Dendritic cell treated with granulocyte-macrophage colony-stimulating factor and Interleukin-4, amounts not matched to agents 40 ng/mL and 50 ng/mL, for 4 days (primary cell): ENCODE measurements at regions not wholly inside any gene's neighbourhood (a gene's known extent, or its start where the extent isn't known, plus 50 kb on each side); places are given as distances from the start of the nearest gene placed in this dataset.

ENCODE experiments used
- H3K27ac Mint-ChIP-seq: one replicate; pipeline ENCODE4 v1.8.0; 2022; ENCODE audit warnings: mild to moderate bottlenecking, mixed read lengths
- H3K27me3 Mint-ChIP-seq: one replicate; pipeline ENCODE4 v1.8.0; 2022; ENCODE audit warnings: mild to moderate bottlenecking, mixed read lengths
- H3K36me3 Mint-ChIP-seq: one replicate; pipeline ENCODE4 v1.8.0; 2022; ENCODE audit warnings: low read depth, mixed read lengths
- H3K4me1 Mint-ChIP-seq: one replicate; pipeline ENCODE4 v1.8.0; 2022; ENCODE audit warnings: low read depth, mixed read lengths
- H3K4me3 Mint-ChIP-seq: one replicate; pipeline ENCODE4 v1.8.0; 2022; ENCODE audit warnings: mild to moderate bottlenecking, moderate library complexity, mixed read lengths
- H3K9me3 Mint-ChIP-seq: one replicate; pipeline ENCODE4 v1.8.0; 2022; ENCODE audit warnings: mixed read lengths
- intact Hi-C: fragments of 100-400 bp; cut with micrococcal nuclease; formaldehyde crosslinking; loops from one replicate; pipeline ENCODE4 v1.15.0; 2022

DNA sequence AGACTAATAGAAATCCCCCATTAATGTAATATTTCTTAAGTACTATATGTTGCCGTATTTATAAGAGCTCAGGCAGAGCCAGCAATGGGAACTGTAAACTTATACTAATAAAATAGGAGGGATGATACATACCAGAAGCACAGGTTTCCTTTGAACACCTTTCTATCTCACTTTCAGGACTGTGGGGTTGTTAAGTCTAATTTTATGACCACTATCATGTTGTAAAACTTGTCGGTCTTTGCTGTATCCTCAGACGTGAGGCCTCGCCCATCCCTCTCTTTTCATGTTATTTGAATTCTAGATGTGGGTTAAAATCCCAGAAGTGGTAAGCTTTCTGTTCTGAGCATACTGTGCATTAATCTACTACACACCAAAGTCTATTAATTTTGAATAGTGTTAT is 1083.5 kb upstream of the TENM4 start:
- Mint-ChIP-seq H3K36me3 (no peaks in the 10 kb centered on the region), H3K4me3 (no peak overlapping the region), H3K9me3 (no peaks in the 10 kb centered on the region), H3K4me1 (no peaks in the 10 kb centered on the region), H3K27me3 (no peaks in the 10 kb centered on the region), H3K27ac (no peak overlapping the region)
- intact Hi-C loops = no loop called here

DNA sequence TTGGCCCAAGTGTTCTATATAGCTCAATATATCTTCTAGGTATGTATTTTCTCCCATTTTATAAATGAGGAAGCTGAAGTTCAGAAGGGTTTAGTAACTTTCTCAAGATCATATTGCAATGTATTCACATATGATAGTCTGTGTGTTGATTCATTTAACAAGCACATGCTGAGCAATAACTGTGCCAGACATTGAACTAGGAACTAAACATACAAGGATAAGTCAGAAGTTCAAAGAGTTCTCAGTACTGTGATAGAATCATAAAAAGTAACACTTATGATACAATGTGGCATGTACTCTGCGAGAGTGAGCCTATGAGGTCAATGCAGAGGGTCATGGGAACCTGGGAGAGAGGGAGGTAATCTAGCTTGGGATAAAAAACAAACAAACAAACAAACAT is 1082.2 kb upstream of the TENM4 start:
- H3K9me3 Mint-ChIP-seq = no peaks in the 10 kb centered on the region
- H3K4me3 Mint-ChIP-seq = no peak overlapping the region
- H3K4me1 Mint-ChIP-seq = no peaks in the 10 kb centered on the region
- H3K27ac Mint-ChIP-seq = no peak overlapping the region
- intact Hi-C loops = no loop called here
- no peaks in the 10 kb centered on the region for H3K36me3 Mint-ChIP-seq
- H3K27me3 Mint-ChIP-seq = no peaks in the 10 kb centered on the region

GRCh38 chr11:80521592-80521991 is 1080.8 kb upstream of the TENM4 start:
- intact Hi-C loops = no loop called here

GRCh38 chr11:80520507-80520887 is 1079.7 kb upstream of the TENM4 start:
- H3K4me1 Mint-ChIP-seq = no peaks in the 10 kb centered on the region
- intact Hi-C loops = no loop called here
- no peaks in the 10 kb centered on the region for H3K36me3 Mint-ChIP-seq

More at GRCh38 chr11:80521592-80521991, 1080.8 kb upstream of the TENM4 start:
- Mint-ChIP-seq H3K27me3 (no peaks in the 10 kb centered on the region), H3K27ac (no peak overlapping the region), H3K4me3 (no peak overlapping the region), H3K9me3 (no peaks in the 10 kb centered on the region), H3K36me3 (no peaks in the 10 kb centered on the region), H3K4me1 (no peaks in the 10 kb centered on the region)

GRCh38 chr11:80519596-80520506 is 1079.0 kb upstream of the TENM4 start:
- Mint-ChIP-seq H3K27ac (no peak overlapping the region), H3K9me3 (no peaks in the 10 kb centered on the region), H3K36me3 (no peaks in the 10 kb centered on the region), H3K27me3 (no peaks in the 10 kb centered on the region), H3K4me1 (no peaks in the 10 kb centered on the region), H3K4me3 (no peak overlapping the region)
- intact Hi-C loops = no loop called here

More at GRCh38 chr11:80520507-80520887, 1079.7 kb upstream of the TENM4 start:
- H3K4me3 Mint-ChIP-seq = no peak overlapping the region
- no peaks in the 10 kb centered on the region for H3K27me3 Mint-ChIP-seq
- H3K27ac Mint-ChIP-seq = no peak overlapping the region
- no peaks in the 10 kb centered on the region for H3K9me3 Mint-ChIP-seq

DNA sequence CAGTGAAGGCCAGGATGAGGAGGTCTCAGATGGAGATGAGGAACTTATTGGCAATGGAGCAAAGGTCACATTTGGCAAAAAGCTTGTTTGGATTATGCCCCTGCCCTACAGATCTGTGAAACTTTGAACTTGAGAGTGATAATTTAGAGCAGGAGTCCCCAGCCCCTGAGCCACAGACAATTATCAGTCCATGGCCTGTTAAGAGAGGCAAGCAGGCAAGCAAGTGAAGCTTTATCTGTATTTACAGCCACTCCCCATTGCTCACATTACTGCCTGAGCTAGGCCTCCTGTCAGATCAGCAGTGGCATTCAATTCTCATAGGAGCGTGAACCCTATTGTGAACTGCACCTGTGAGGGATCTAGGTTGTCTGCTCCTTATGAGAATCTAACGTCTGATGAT is 1076.9 kb upstream of the TENM4 start:
- intact Hi-C loops = no loop called here
- Mint-ChIP-seq H3K36me3 (no peaks in the 10 kb centered on the region), H3K27me3 (no peaks in the 10 kb centered on the region)

GRCh38 chr11:80515097-80515496 is 1074.3 kb upstream of the TENM4 start:
- no peak overlapping the region for H3K27ac Mint-ChIP-seq
- H3K9me3 Mint-ChIP-seq = no peaks in the 10 kb centered on the region
- no peaks in the 10 kb centered on the region for H3K36me3 Mint-ChIP-seq
- H3K4me3 Mint-ChIP-seq = no peak overlapping the region
- intact Hi-C loops = no loop called here
- H3K27me3 Mint-ChIP-seq = no peaks in the 10 kb centered on the region
- H3K4me1 Mint-ChIP-seq = no peaks in the 10 kb centered on the region

More for the DNA sequence above, 1076.9 kb upstream of the TENM4 start:
- Mint-ChIP-seq H3K9me3 (no peaks in the 10 kb centered on the region), H3K4me1 (no peaks in the 10 kb centered on the region), H3K27ac (no peak overlapping the region), H3K4me3 (no peak overlapping the region)

- H3K27me3 Mint-ChIP-seq = no peaks in the 10 kb centered on the region
- no peak overlapping the region for H3K4me3 Mint-ChIP-seq
- no peak overlapping the region for H3K27ac Mint-ChIP-seq
- H3K9me3 Mint-ChIP-seq = peaks cover 12% of the 10 kb centered on the region
- intact Hi-C loops = no loop called here
- no peaks in the 10 kb centered on the region for H3K4me1 Mint-ChIP-seq
- H3K36me3 Mint-ChIP-seq = no peaks in the 10 kb centered on the region
Measured at GRCh38 chr11:80512491-80512890, 1071.7 kb upstream of the TENM4 start.

GRCh38 chr11:80505771-80506170 is 1064.9 kb upstream of the TENM4 start:
- Mint-ChIP-seq H3K4me1 (no peaks in the 10 kb centered on the region), H3K9me3 (peaks cover 16% of the 10 kb centered on the region), H3K36me3 (no peaks in the 10 kb centered on the region), H3K27me3 (no peaks in the 10 kb centered on the region), H3K4me3 (no peak overlapping the region), H3K27ac (no peak overlapping the region)
- intact Hi-C loops = no loop called here

DNA sequence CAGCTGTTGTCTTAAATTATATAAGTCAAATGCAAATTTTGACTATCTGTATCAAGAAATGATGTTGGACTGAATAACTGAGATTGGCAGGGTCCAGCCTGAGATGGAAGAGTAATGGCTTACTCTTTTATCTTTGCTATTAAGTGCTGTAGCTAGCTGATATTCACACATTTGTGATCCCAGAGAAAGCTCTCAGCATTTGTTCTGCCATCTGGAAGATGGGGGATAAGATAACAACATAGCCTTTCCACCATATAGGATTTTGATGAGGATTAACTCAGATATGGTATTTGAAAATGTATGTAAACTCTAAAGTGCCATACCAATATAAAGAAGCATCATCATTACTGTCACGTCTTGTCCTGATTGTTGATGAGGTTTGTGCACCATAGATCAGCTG is 1063.2 kb upstream of the TENM4 start:
- intact Hi-C loops = no loop called here
- H3K9me3 Mint-ChIP-seq = peaks cover 24% of the 10 kb centered on the region
- H3K27ac Mint-ChIP-seq = no peak overlapping the region
- no peaks in the 10 kb centered on the region for H3K4me1 Mint-ChIP-seq
- no peak overlapping the region for H3K4me3 Mint-ChIP-seq
- H3K27me3 Mint-ChIP-seq = no peaks in the 10 kb centered on the region
- H3K36me3 Mint-ChIP-seq = no peaks in the 10 kb centered on the region

DNA sequence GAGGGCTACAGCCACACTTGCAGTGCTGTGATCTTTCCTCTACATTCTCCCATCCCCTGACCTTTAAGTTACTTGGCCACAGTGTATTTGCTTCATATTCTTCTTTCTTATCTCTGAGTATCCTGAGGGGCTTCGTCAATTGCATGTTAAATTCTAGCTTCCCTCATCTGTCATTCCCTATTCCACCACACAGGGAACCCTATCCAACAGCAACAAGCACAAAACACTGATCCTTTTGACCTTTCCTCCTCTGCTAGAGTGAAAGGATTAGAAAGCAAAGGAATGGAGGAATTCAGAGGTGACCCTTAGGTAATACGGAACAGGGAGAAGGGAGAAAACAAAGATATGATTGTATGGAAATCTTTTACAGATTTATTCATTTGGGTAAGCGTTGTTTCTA is 1061.7 kb upstream of the TENM4 start:
- no peaks in the 10 kb centered on the region for H3K36me3 Mint-ChIP-seq
- H3K27me3 Mint-ChIP-seq = no peaks in the 10 kb centered on the region
- no peak overlapping the region for H3K4me3 Mint-ChIP-seq
- intact Hi-C loops = no loop called here
- H3K9me3 Mint-ChIP-seq = peaks cover 16% of the 10 kb centered on the region
- H3K4me1 Mint-ChIP-seq = no peaks in the 10 kb centered on the region
- H3K27ac Mint-ChIP-seq = no peak overlapping the region

- Mint-ChIP-seq H3K9me3 (peaks cover 23% of the 10 kb centered on the region), H3K27me3 (no peaks in the 10 kb centered on the region), H3K27ac (no peak overlapping the region), H3K4me1 (no peaks in the 10 kb centered on the region), H3K4me3 (no peak overlapping the region), H3K36me3 (no peaks in the 10 kb centered on the region)
- intact Hi-C loops = no loop called here
Measured at GRCh38 chr11:80495116-80495515, 1054.3 kb upstream of the TENM4 start.

- Mint-ChIP-seq H3K4me1 (no peaks in the 10 kb centered on the region), H3K27ac (no peak overlapping the region), H3K36me3 (no peaks in the 10 kb centered on the region), H3K27me3 (no peaks in the 10 kb centered on the region), H3K9me3 (peaks cover 13% of the 10 kb centered on the region), H3K4me3 (no peak overlapping the region)
- intact Hi-C loops = no loop called here
Measured at GRCh38 chr11:80487952-80488351, 1047.1 kb upstream of the TENM4 start.

- Mint-ChIP-seq H3K27me3 (no peaks in the 10 kb centered on the region), H3K4me1 (no peaks in the 10 kb centered on the region), H3K27ac (no peak overlapping the region), H3K4me3 (no peak overlapping the region), H3K9me3 (peaks cover 13% of the 10 kb centered on the region), H3K36me3 (no peaks in the 10 kb centered on the region)
- intact Hi-C loops = no loop called here
Measured at GRCh38 chr11:80486678-80487077, 1045.8 kb upstream of the TENM4 start.

- Mint-ChIP-seq H3K27ac (no peak overlapping the region), H3K36me3 (no peaks in the 10 kb centered on the region), H3K27me3 (no peaks in the 10 kb centered on the region), H3K4me1 (no peaks in the 10 kb centered on the region), H3K9me3 (no peaks in the 10 kb centered on the region), H3K4me3 (no peak overlapping the region)
- intact Hi-C loops = no loop called here
Measured at GRCh38 chr11:80477178-80477577, 1036.3 kb upstream of the TENM4 start.
